Posterior vena cava (tissue), 2 donors: ENCODE measurements at regions not wholly inside any gene's neighbourhood (a gene's known extent, or its start where the extent isn't known, plus 50 kb on each side); places are given as distances from the start of the nearest gene placed in this dataset.
"Not testable (repeated sequence)": the region's sequence is repeated elsewhere in the genome, so short reads cannot be mapped to it uniquely, and the experiment has no call there.

Experiments used
- DNase-seq: peaks from one replicate; pipeline ENCODE4 v3.0.0-alpha.2; 2020; ENCODE audit warnings: low spot score
- intact Hi-C, 2 donors: fragments of 100-400 bp; cut with DNase I; formaldehyde crosslinking; loops; one replicate each; pipeline versions ENCODE4 v1.14.1 to v1.14.2; 2022 to 2023
- donor health status: DM: yes; HTN: yes; CAD: no.
- donor health status: DM: yes; HTN: yes; CAD: no.

DNA sequence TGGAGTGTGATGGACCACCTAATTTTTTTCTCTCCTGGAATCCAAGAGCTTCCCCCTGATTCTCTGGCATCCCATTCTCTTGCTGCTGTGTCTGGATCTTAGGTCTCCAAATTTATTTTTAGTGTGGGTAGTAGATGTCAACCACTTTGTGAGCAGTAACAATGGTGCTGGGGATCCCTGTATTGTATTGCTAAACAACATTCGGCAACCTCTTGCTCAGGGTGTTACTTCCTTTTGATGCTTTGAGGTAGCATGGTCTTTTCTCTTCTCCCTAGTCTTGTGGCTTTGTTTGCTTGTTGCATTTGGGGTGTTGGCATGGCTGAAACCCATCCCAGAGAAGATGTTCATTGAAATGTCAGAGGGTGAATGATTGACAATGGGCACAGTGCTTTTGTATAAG, 737.4 kb downstream of the BCL11A start:
- intact Hi-C loops, result no loop called here

DNA sequence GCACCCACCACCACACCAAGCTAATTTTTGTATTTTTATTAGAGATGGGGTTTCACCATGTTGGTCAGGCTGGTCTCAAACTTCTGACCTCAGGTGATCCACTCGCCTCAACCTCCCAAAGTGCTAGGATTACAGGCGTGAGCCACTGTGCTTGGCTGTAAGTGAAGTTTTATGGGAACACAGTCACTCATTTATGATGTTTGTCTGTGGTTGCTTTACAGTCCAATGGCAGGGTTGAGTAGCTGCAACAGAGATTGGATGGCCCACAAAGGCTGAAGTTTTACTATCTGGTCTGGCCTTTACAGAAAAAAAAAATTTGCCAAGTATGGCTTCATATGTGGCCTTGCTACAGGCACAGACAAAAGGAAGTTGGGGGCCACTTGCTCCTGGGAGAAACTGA, 743.2 kb downstream of the BCL11A start:
- DNase-seq, intact Hi-C loops: not testable (repeated sequence)

More for the DNA sequence above, 737.4 kb downstream of the BCL11A start:
- DNase-seq, result no peak

DNA sequence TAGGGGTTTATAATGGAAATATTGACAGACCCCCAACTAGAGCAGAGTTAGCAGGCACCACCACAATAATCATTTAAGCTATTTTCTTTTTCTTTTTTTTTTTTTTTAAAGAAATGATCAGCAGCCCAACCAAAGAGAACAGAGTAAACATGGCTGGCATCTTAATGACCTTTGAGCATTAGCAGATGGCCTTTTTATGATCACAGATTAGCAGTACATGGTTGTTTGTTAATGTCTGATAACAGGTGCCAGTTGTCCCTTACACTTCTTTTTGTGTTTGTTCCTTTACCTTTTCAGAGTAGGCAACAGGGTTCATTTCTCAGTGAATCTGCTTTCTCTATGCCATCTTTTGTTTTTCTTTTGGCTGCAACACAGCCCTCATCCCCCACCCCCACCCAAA, 747.0 kb downstream of the BCL11A start:
- intact Hi-C loops, result no loop called here
- no peak for DNase-seq

DNA sequence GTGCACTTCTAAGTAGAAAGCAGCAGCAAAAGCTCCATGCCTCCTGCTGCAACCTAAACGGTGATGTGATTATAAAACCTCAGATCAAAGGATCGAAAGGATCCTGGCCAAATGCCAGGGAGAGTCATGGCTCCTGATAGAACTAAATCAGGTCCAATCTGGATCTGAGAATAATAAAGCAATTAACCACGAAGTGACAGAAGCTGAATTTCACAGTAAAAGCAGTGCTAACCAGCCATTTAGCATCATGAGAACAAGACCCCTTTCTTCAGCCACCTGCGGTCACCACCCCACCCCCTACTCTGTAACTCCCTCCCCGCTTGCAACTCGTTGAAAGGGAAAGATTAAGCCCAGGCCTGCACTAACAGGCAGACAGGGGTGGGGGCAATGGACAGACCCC, 748.7 kb downstream of the BCL11A start:
- intact Hi-C loops, result no loop called here
- no peak for DNase-seq

DNA sequence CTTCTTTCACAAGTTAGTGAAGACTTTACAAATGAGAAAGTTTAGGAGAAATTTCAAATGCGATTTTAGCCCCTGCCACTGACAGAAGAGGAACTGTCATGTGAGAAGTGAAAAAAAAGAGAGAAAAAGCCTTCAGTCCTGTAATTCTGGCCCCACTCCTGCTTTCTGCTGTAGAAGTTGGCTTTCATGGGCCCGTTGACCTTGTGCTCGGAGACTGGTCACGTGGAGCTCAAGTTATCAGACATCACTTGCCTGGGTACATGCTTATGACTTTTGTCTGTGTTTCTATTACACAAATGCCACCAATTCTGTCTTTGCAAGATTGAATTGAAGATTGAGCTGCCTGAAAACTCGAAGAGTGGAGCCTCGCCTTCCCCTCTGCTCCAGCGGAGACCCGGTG, 749.9 kb downstream of the BCL11A start:
- no peak for DNase-seq
- intact Hi-C loops, result no loop called here

DNA sequence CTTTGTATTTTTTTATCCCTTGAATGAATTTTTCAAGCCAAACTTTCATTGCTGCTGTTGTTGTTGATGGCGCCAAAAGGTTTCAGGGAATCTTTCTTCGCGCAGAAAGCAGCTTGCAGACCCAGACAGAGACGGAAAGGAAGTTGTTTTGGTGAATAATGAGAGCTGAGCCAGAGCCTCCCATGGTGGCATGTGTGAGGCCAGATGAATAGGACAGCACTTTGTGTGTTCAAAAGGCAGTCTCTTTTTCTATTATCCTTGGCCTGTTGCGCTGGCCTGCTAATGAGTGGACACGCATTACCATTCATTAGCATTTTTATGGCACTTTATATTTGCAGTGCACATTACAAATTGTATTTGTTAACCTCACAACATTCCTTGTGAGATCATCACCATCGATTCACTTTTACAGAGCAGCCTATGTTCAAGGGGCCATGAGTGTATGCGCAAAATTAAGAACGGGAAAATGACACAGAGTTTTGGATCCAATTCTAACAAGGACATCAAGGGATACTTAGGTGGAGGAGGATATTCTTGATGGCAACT, 754.7 kb downstream of the BCL11A start:
- no peak for DNase-seq

DNA sequence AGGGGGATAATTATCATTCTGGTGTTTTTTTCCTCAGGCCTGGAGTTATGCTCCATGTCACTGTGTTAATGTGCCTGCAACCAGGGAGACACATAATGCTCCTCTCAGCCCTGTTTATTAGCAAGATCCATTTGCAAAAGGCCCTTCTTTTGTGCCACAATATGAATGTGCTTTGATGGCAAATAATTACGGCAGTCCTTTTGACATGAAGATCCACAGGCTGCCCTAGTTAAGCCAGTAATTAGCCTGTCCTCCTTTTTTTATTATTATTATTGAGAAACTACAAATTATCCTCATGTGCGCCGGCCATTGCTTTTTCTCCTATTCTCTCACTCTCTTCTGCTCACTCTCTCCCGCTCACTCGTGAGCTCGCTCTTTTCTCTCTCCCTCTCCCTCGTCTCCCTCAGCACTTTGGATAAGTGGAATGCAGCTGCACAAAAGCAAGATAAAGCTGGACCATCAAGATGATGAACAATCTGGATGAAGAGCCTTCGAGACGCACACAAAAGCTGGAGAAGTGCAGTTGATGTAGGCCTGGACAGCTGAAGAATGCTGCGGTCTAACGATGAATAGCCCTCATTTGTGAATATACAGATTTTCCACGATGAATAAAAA, 762.3 kb downstream of the BCL11A start:
- intact Hi-C loops, result loop anchor here in 1 of 2 donors (5.0 kb wide), 1 partner anchor 409 kb away; no protein-coding TSS in a partner anchor

More for the DNA sequence above, 754.7 kb downstream of the BCL11A start:
- intact Hi-C loops, result no loop called here

DNA sequence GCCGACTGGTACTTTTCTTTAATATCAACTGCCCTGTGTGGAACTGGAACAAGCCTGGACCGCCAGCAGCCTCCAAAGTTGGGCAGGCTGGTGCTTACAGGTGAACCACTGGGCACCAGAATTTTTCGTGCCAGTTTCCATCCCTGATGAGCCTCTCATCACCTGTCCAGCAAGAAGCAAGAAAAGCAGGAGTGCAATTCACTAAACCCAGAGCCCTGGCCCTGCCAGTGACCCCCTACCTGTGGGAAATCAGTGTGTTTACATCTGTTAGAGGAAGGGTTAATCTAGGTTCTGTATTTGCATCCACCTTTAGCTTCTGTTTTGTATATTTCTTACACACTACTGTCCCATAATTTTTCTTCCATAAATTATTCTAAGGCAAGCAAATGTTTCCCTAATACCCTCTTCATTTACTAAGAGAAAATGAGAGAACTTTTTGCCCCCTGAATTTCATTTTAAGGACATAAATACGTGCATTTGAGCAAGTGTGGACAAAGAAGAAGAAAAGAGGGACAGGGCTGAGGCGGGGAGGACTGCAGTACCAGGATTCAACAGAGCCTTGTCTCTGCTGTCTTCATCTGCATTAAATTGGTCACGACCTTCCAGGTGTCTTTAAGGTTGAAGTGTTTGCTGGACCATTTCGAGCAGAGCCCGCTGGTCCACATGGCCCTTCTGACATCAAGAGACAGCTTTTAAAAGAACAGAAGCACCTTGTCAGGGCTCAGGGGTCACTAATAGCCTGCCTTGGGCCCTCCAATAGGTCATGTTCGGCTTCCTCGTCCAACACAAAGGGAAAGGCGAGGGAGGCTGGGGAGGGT, 763.1 kb downstream of the BCL11A start:
- intact Hi-C loops, result loop anchor here in 1 of 2 donors (5.0 kb wide), 1 partner anchor 408 kb away; no protein-coding TSS in a partner anchor
- DNase-seq, result peak; percentile 38

More for the DNA sequence above, 762.3 kb downstream of the BCL11A start:
- DNase-seq, result no peak

DNA sequence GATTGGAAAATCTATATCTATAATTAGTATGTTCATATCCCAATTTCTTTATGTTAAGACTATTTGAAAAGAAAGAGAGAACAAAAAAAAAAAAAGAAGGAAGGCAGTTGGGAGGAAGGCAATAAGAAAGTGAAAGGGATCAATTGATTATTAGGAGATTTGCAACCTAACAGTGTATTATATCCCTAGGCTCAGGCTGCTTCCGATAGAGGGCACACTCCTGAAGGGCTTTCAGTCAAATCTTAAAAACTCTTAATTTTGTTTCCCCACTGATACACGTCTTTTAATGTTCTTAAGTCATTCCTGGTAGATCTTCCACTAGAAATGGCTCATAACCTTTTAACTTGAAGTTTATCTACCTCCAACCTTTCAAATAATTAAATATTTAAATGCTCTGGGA, 763.9 kb downstream of the BCL11A start:
- intact Hi-C loops, result no loop called here
- DNase-seq, result no peak

DNA sequence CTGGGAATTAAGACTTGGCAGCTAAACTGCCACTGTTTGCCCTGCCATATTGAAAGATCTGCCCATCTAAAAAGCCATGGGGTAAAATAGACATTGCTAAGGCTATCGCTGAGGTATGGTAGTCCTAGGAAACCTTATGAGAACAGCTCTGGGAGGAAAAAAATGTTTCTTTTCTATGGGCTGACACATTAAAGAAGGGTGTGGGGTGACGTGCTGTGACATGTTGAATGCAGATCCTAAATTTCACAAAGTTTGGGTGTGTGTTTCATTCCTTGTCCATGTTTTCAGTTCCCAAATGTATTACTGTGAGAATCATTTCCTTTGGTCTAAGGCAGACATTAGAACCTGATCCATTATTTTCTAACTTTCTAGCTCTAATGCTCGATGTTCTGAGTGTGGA, 766.4 kb downstream of the BCL11A start:
- intact Hi-C loops, result no loop called here
- DNase-seq, result no peak

DNA sequence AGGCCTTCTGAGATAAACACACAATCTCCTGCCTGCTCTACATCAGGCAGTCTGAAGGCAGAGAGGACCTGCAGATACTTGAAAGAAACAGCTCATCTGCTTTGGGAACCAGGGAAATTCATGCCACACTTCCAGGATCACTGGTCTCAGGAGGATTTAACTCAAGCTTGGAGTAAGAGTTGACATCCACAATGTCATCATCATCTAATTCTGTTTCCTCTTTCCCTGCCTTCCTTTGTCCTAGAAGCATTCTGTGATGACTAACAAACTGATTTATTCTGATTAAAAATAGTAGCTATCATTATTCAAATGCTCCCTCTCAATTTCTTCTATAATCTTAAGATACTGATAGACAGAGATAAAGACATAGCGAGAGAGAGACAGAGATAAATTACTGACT, 766.8 kb downstream of the BCL11A start:
- no peak for DNase-seq

DNA sequence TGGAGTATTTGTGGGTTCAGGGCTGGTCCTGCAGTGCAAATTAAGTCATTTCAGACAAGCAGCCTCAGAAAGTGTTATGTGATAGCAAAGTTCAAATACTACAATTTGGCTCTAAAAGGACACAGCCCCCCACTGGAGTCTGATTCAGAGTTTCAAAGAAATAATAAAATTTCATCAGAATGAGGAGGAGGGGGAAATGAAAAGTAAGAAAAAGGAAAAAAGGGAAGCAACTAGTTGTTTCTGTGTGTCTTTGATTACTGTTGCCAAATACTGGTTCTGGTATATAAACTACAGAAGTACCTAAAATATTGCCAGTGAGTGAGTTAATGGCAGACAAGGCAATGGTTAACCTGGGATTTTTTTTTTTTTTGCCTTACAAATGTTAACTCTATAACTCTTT, 773.9 kb downstream of the BCL11A start:
- intact Hi-C loops, result no loop called here
- no peak for DNase-seq

More for the DNA sequence above, 766.8 kb downstream of the BCL11A start:
- intact Hi-C loops, result no loop called here

DNA sequence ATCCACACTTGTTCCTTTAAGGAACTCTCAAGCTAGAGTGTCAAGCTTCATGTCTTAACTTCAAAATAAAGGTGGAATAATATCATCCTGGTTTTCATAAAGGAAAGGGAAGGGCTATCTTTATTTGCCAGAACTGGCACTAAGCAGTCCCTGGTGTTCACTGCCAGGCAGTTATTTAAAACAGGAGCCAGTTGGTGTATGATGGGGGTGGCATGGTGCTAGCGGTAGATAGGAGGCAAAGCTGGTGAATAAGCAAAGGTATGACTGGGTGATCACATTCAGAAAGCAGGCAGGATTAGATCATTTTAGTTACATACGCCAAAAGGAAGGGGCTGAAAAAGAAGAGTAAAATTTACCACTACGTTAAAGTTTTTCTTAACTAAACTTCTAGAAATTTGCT, 776.3 kb downstream of the BCL11A start:
- no peak for DNase-seq

DNA sequence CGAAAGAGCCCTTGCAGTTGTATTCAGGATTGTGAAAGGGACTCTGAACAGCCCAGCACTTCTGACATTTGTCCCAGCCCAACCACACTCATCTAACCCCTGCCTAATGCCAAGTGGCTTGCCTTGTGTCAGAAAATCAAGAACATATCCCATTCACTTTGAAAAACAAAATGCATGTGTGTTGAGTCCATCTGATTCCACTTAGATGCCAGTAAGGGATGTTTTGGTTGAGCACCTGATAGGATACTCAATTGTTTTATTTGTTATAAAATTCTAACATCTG, 776.8 kb downstream of the BCL11A start:
- intact Hi-C loops, result no loop called here
- DNase-seq, result no peak

More for the DNA sequence above, 776.3 kb downstream of the BCL11A start:
- intact Hi-C loops, result no loop called here

DNA sequence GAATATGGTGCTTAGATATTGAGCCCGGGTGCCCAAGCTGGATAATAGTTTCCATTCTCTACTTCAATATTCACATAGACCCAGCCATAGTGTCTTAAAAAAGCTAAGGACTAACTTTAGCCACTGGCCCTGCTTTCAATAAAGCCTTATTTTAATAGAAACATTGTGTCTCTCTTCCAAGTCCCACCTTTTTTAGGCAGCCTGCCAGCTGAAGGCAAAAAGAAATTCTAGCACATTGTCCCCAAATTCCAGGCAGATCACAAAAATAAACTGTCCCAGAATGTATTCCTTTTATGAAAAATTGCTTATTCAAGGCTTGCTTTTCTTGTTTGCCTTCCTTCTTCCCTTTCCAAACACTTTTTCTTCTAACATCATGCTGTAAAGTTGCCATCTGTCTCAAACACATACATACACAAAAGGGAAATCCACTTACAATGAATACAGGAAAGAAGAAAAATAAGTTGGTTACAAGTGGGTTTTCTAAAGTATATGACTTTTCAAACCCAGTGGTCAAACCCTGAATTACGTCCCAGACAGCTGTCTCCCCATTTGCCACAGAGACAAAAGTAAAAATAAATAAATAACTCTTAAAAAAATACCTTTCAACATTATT, 778.5 kb downstream of the BCL11A start:
- no peak for DNase-seq
- intact Hi-C loops, result no loop called here

DNA sequence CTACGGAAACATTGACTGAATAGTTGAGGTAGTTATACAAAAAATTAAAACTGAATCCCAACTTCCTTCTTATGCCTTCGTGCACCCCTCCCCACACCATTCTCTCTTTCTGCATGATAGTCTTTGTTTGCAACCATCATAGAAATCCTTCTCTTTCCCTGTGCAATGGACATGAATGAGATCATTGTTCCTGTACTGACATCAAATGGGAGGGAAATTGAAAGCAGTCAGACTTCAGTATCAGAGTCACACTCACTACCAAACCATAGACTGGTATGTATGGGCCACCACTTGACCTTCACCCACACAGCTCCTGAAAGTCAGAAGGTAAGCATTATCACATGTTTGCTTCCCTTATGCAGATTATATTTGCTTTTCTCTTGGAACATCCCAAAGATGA, 782.8 kb downstream of the BCL11A start:
- intact Hi-C loops, result no loop called here
- no peak for DNase-seq

DNA sequence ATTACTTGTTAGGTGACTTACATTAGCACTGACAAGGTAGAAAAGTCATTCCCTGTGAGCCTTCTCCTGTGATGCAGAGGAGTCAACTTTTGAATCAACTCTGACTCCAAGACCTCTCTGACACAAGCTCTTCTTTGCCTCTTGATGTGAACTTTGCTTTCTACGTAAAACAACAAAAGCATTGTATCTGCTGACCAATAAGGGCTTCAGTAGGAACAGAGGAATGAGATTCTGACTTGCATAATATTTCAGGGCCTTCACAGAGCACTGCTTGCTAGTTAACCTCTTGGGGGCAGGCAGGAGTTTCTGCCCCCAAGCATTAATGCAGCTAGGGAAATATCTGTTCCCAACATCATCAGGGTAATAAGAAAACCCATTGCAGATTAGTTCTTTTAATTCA, 791.5 kb downstream of the BCL11A start:
- no peak for DNase-seq
- intact Hi-C loops, result no loop called here

DNA sequence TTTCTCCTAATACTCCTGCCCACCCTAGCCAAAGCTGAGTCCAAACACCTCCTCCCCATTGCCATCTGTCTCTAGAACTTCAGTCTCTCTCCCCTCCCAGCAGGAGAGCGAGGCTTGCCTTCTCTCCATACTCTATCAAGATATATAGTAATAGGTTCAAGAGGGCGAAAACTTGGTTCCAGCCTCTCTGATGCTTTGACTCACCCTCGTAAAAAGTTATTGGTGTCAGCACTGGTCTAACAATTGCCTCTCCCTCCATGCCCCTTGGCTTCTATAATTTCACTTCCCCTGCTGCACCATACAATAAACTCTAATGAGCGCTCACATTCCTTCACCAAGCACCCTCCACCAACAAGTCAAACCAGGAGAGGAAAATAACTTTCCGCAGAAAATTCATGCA, 797.3 kb downstream of the BCL11A start:
- intact Hi-C loops, result no loop called here

DNA sequence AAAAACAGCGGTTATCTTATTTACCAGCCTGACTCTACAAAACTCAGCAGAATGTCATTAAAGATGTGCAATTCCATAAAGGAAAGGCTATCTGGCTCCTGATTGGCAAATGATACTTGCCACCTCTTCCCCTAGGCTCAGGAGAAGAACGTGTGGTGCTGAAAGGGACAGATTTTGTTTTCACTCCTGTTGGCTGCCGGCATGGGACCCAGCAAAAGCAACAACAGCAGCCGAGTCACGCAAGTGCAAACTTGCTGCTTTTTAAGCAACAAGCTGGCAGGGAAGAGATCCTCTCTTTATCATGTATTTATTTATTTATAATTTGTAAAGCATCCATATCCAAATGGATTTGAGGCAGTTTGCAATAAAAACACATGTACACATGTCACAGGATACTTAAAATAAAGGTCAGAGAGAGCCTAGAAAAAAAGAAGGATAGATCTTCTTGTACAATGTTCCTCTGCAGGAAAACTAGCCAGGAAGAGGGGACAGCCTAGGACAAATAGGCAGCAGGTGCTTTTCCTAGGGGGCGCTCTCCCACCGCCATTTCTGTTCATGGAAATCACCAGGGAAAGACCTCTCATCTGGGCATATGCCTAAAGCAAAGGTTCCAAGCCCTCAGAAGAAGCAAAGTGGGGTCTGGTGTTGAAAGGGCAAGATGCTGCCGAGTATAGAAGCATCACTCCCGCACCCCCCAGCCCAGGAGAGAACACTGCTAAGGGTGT, 799.3 kb downstream of the BCL11A start:
- intact Hi-C loops, result no loop called here

More for the DNA sequence above, 797.3 kb downstream of the BCL11A start:
- DNase-seq, result no peak

DNA sequence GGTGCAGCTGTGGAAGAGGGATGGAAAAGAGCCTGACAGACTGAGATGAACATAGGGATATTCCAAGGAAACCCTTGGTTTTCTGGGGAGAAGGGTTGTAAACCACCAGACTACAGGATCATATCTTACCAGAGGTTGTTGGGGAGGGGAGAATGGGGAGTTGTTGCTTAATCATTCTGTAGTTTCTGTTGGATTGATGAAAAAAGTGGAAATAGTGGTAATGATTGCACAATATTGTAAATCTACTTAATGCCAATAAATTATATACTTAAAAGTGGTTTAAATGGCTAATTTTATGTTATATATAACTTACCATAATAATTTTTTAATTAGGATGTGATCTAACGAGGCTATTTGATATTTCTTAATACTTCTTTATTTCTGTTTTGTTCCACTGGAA, 800.9 kb downstream of the BCL11A start:
- intact Hi-C loops, result no loop called here
- DNase-seq, result no peak

More for the DNA sequence above, 799.3 kb downstream of the BCL11A start:
- DNase-seq, result no peak
